ENCODE measurements at regions not wholly inside any gene's neighbourhood (a gene's known extent, or its start where the extent isn't known, plus 50 kb on each side); places are given as distances from the start of the nearest gene placed in this dataset.
"Not testable (repeated sequence)": the region's sequence is repeated elsewhere in the genome, so short reads cannot be mapped to it uniquely, and the experiment has no call there.

DNA sequence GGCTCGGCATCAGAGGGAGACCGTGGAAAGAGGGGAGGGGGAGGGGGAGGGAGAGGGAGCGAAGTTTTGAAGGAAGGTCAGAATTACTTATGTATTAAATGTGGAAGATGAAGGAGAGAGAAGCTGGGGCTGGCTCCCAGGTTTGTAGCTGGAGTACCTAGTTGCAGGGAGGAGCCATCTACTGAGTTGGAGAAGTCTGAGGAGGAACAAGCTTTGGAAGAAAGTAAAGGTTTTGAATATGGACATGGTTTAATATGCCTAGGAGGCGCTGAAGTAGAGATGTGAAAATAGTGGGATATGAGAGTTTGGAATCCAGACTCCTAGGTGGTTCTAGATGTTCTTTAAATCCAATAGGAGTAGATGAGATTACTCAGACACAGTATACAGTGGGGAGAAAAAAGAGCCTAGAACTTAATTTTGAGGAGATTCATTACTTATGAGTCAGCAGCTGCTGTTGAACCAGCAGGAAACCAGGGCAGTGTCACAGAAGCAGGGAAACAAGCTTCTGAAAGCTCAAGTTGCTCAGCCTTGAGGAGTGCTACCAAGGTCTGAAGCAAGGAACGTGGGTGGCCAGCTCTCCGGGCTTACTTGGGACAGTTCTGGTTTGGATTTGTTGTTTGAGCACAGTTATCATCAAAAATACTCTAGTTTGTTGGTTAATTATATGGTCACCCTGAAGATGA lies 149.3 kb downstream of the UTRN start:
- TF ChIP-seq JUND (IDR thresholded peaks at IDR 0.05; ENCODE audit: low read depth) = no peak
- no peak for DNase-seq (ENCODE audit: low read depth in 1 of 2, low spot score in 1 of 2)
- in situ Hi-C loops (cut with HindIII; ENCODE audit: low pct_unique_long_range_greater_than_20kb, low sequenced_read_pairs) = no loop called here

- in situ Hi-C loops (cut with HindIII; ENCODE audit: low pct_unique_long_range_greater_than_20kb, low sequenced_read_pairs) = no loop called here
- DNase-seq (ENCODE audit: low read depth in 1 of 2, low spot score in 1 of 2) = no peak
- TF ChIP-seq JUND (IDR thresholded peaks at IDR 0.05; ENCODE audit: low read depth) = no peak
Measured at GRCh38 chr6:144435602-144436426, 150.7 kb downstream of the UTRN start.

GRCh38 chr6:144437105-144437504 lies 152.0 kb downstream of the UTRN start:
- no peak for DNase-seq (ENCODE audit: low read depth in 1 of 2, low spot score in 1 of 2)
- TF ChIP-seq JUND (IDR thresholded peaks at IDR 0.05; ENCODE audit: low read depth) = no peak
- in situ Hi-C loops (cut with HindIII; ENCODE audit: low pct_unique_long_range_greater_than_20kb, low sequenced_read_pairs) = no loop called here

- no peak for TF ChIP-seq JUND (IDR thresholded peaks at IDR 0.05; ENCODE audit: low read depth)
- in situ Hi-C loops (cut with HindIII; ENCODE audit: low pct_unique_long_range_greater_than_20kb, low sequenced_read_pairs) = no loop called here
- DNase-seq (ENCODE audit: low read depth in 1 of 2, low spot score in 1 of 2) = no peak
Measured at GRCh38 chr6:144438103-144438502, 153.0 kb downstream of the UTRN start.

GRCh38 chr6:144439016-144439415 lies 153.9 kb downstream of the UTRN start:
- TF ChIP-seq JUND (IDR thresholded peaks at IDR 0.05; ENCODE audit: low read depth) = no peak
- in situ Hi-C loops (cut with HindIII; ENCODE audit: low pct_unique_long_range_greater_than_20kb, low sequenced_read_pairs) = no loop called here
- DNase-seq (ENCODE audit: low read depth in 1 of 2, low spot score in 1 of 2) = no peak

- in situ Hi-C loops (cut with HindIII; ENCODE audit: low pct_unique_long_range_greater_than_20kb, low sequenced_read_pairs); DNase-seq (ENCODE audit: low read depth in 1 of 2, low spot score in 1 of 2): not testable (repeated sequence)
Measured at GRCh38 chr6:144441801-144442200, 156.7 kb downstream of the UTRN start.

- DNase-seq (ENCODE audit: low read depth in 1 of 2, low spot score in 1 of 2) = no peak
- TF ChIP-seq JUND (IDR thresholded peaks at IDR 0.05; ENCODE audit: low read depth) = no peak
- in situ Hi-C loops (cut with HindIII; ENCODE audit: low pct_unique_long_range_greater_than_20kb, low sequenced_read_pairs) = no loop called here
Measured at GRCh38 chr6:144443157-144443556, 158.0 kb downstream of the UTRN start.

- DNase-seq (ENCODE audit: low read depth in 1 of 2, low spot score in 1 of 2) = no peak
- in situ Hi-C loops (cut with HindIII; ENCODE audit: low pct_unique_long_range_greater_than_20kb, low sequenced_read_pairs) = no loop called here
- TF ChIP-seq JUND (IDR thresholded peaks at IDR 0.05; ENCODE audit: low read depth) = no peak
Measured at GRCh38 chr6:144447472-144447871, 162.3 kb downstream of the UTRN start.

GRCh38 chr6:144449218-144449617 lies 164.1 kb downstream of the UTRN start:
- DNase-seq (ENCODE audit: low read depth in 1 of 2, low spot score in 1 of 2) = no peak
- in situ Hi-C loops (cut with HindIII; ENCODE audit: low pct_unique_long_range_greater_than_20kb, low sequenced_read_pairs) = no loop called here
- no peak for TF ChIP-seq JUND (IDR thresholded peaks at IDR 0.05; ENCODE audit: low read depth)

DNA sequence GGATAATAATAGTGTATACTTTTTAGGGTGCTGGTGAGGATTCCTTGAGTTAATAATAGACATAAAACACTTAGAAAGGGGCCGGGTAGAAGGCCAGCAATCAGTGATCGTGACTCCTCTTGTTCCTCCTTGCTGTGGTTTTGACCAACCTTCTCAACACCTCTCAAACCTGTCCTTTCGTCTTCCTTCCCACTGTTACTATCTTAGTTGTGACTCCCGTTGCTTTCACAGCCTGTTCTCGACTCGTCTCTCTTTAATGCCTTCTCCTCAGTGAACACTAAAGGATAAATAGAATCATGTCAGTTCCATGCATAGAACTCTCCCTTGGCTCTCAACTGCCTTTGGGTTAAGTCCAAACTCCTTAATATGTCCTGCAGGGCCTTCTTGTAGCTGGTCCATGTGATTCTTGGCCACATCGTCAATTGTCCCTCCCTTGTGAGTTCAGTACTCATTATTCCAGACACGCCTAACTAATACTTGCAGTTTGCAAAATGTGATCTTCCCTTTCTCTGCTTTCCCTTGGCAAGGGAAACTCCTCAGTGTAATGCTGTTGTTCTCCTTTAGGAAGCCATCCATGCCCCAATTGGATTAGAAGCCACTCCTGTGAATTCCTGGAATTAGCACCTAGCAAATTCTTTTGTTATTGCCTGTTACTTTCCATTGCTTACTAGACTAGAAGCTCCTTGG lies 164.9 kb downstream of the UTRN start:
- no peak for DNase-seq (ENCODE audit: low read depth in 1 of 2, low spot score in 1 of 2)
- TF ChIP-seq JUND (IDR thresholded peaks at IDR 0.05; ENCODE audit: low read depth) = no peak
- in situ Hi-C loops (cut with HindIII; ENCODE audit: low pct_unique_long_range_greater_than_20kb, low sequenced_read_pairs) = no loop called here

GRCh38 chr6:144460327-144461095 lies 175.4 kb downstream of the UTRN start:
- in situ Hi-C loops (cut with HindIII; ENCODE audit: low pct_unique_long_range_greater_than_20kb, low sequenced_read_pairs) = no loop called here
- no peak for DNase-seq (ENCODE audit: low read depth in 1 of 2, low spot score in 1 of 2)
- TF ChIP-seq JUND (IDR thresholded peaks at IDR 0.05; ENCODE audit: low read depth) = no peak

GRCh38 chr6:144462058-144462457 lies 176.9 kb downstream of the UTRN start:
- in situ Hi-C loops (cut with HindIII; ENCODE audit: low pct_unique_long_range_greater_than_20kb, low sequenced_read_pairs) = no loop called here
- no peak for DNase-seq (ENCODE audit: low read depth in 1 of 2, low spot score in 1 of 2)
- no peak for TF ChIP-seq JUND (IDR thresholded peaks at IDR 0.05; ENCODE audit: low read depth)

Measured in T47D (cell line).